ENCODE measurements at regions not wholly inside any gene's neighbourhood (a gene's known extent, or its start where the extent isn't known, plus 50 kb on each side); places are given as distances from the start of the nearest gene placed in this dataset.

- no peak for DNase-seq (ENCODE audit: low read depth, low spot score)
- CTCF ChIA-PET: no interaction called here
- no peaks in the 10 kb centered on the region for H3K9me3 ChIP-seq (replicated peaks; ENCODE audit: control insufficient read depth, insufficient read depth, low read length)
- FAIRE-seq: no peak
- H3K36me3 ChIP-seq (ENCODE audit: control insufficient read depth in 2 of 2, extremely low read depth in 1 of 2, insufficient read depth in 2 of 2, low read length in 2 of 2): no peaks in the 10 kb centered on the region
- H3K27ac ChIP-seq (ENCODE audit: insufficient read depth, low read depth, low read length): no peak overlapping the region
- POLR2A ChIA-PET: no interaction called here
- TF ChIP-seq MAX (IDR thresholded peaks at IDR 0.05; ENCODE audit: insufficient read depth, insufficient read length) (no peak), GATA2 (IDR thresholded peaks at IDR 0.05; ENCODE audit: insufficient read depth, insufficient read length, low read depth, low read length) (no peak)
- peaks cover 8% of the 10 kb centered on the region for H3K4me1 ChIP-seq (ENCODE audit: control insufficient read depth, extremely low read depth, insufficient read depth, low read length)
- H2AFZ ChIP-seq (ENCODE audit: low read depth, low read length): no peak overlapping the region
- dilution Hi-C loops (cut with MboI; ENCODE audit: extremely low pct_ligation_motif_present, low sequenced_read_pairs) (no loop called here), intact Hi-C loops (cut with micrococcal nuclease) (no loop called here)
- no peaks in the 10 kb centered on the region for H3K79me2 ChIP-seq (ENCODE audit: control insufficient read depth, insufficient read depth, low read length)
- BruUV-seq (replicated peaks): no TSS peak
- no peak overlapping the region for H3K4me2 ChIP-seq (ENCODE audit: insufficient read depth, low read length)
- no peak overlapping the region for H3K4me3 ChIP-seq (replicated peaks in 1 of 3; ENCODE audit: insufficient read depth in 1 of 3, low read depth in 1 of 3, low read length in 3 of 3)
- H3K9me1 ChIP-seq (replicated peaks; ENCODE audit: control insufficient read depth, extremely low read depth, insufficient read depth, low read length): no peaks in the 10 kb centered on the region
- H4K20me1 ChIP-seq (replicated peaks; ENCODE audit: control insufficient read depth, extremely low read depth, insufficient read depth, low read length): no peaks in the 10 kb centered on the region
- peaks cover 2% of the 10 kb centered on the region in 2 experiments for H3K27me3 ChIP-seq (ENCODE audit: control insufficient read depth in 2 of 2, insufficient read depth in 2 of 2, low read length in 2 of 2)
- no peak overlapping the region for H3K9ac ChIP-seq (replicated peaks; ENCODE audit: extremely low read depth, insufficient read depth, low read length)
Observed at GRCh38 chr10:125555743-125556142, 127.2 kb downstream of the TEX36 start.

- Histone ChIP-seq H2AFZ (ENCODE audit: low read depth, low read length) (no peak overlapping the region), H3K4me2 (ENCODE audit: insufficient read depth, low read length) (no peak overlapping the region), H3K9me3 (replicated peaks; ENCODE audit: control insufficient read depth, insufficient read depth, low read length) (no peaks in the 10 kb centered on the region), H3K36me3 (ENCODE audit: control insufficient read depth in 2 of 2, extremely low read depth in 1 of 2, insufficient read depth in 2 of 2, low read length in 2 of 2) (no peaks in the 10 kb centered on the region), H3K27me3 (ENCODE audit: control insufficient read depth in 2 of 2, insufficient read depth in 2 of 2, low read length in 2 of 2) (peaks cover 2% of the 10 kb centered on the region in 2 experiments), H3K27ac (ENCODE audit: insufficient read depth, low read depth, low read length) (no peak overlapping the region), H3K9ac (replicated peaks; ENCODE audit: extremely low read depth, insufficient read depth, low read length) (no peak overlapping the region), H3K4me1 (ENCODE audit: control insufficient read depth, extremely low read depth, insufficient read depth, low read length) (peaks cover 13% of the 10 kb centered on the region), H3K4me3 (replicated peaks in 1 of 3; ENCODE audit: insufficient read depth in 1 of 3, low read depth in 1 of 3, low read length in 3 of 3) (no peak overlapping the region), H3K9me1 (replicated peaks; ENCODE audit: control insufficient read depth, extremely low read depth, insufficient read depth, low read length) (no peaks in the 10 kb centered on the region), H3K79me2 (ENCODE audit: control insufficient read depth, insufficient read depth, low read length) (no peaks in the 10 kb centered on the region), H4K20me1 (replicated peaks; ENCODE audit: control insufficient read depth, extremely low read depth, insufficient read depth, low read length) (no peaks in the 10 kb centered on the region)
- ChIA-PET POLR2A (no interaction called here), CTCF (no interaction called here)
- no TSS peak for BruUV-seq (replicated peaks)
- dilution Hi-C loops (cut with MboI; ENCODE audit: extremely low pct_ligation_motif_present, low sequenced_read_pairs) (no loop called here), intact Hi-C loops (cut with micrococcal nuclease) (no loop called here)
- no peak for DNase-seq (ENCODE audit: low read depth, low spot score)
- TF ChIP-seq GATA2 (IDR thresholded peaks at IDR 0.05; ENCODE audit: insufficient read depth, insufficient read length, low read depth, low read length): no peak
- TF ChIP-seq MYC (IDR thresholded peaks at IDR 0.05; ENCODE audit: low read depth, low read length): no peak
- no peak for TF ChIP-seq EZH2 (IDR thresholded peaks at IDR 0.05; ENCODE audit: borderline replicate concordance, low read depth, low read length, severe bottlenecking)
- TF ChIP-seq POLR2A (IDR thresholded peaks at IDR 0.05; ENCODE audit: low read depth, low read length): no peak
- TF ChIP-seq JUN (IDR thresholded peaks at IDR 0.05; ENCODE audit: borderline replicate concordance, insufficient read depth, insufficient read length, low read depth): no peak
- TF ChIP-seq MAX (IDR thresholded peaks at IDR 0.05; ENCODE audit: insufficient read depth, insufficient read length): no peak
- no peak for TF ChIP-seq CTCF (IDR thresholded peaks at IDR 0.05; ENCODE audit: extremely low read depth in 1 of 2, insufficient read depth in 1 of 2, low read depth in 1 of 2, low read length in 2 of 2)
- no peak for TF ChIP-seq FOS (IDR thresholded peaks at IDR 0.05; ENCODE audit: borderline replicate concordance, insufficient read depth, low read length)
- FAIRE-seq: no peak
Observed at GRCh38 chr10:125555267-125555666, 127.7 kb downstream of the TEX36 start.
